HEK293T (cell line): ENCODE measurements at regions not wholly inside any gene's neighbourhood (a gene's known extent, or its start where the extent isn't known, plus 50 kb on each side); places are given as distances from the start of the nearest gene placed in this dataset.

ENCODE experiments used
- CTCF ChIA-PET: fragments of 350-600 bp; formaldehyde crosslinking; extraction: SDS; loops from one replicate; lab custom pipeline; 2021; ENCODE audit warnings: antibody characterized with exemption, inconsistent platforms; lab: Yijun Ruan, JAX
- POLR2A ChIA-PET: fragments of 350-600 bp; formaldehyde crosslinking; extraction: SDS; loops from one replicate; lab custom pipeline; 2020; ENCODE audit warnings: antibody characterized with exemption, inconsistent platforms; lab: Yijun Ruan, JAX
- DNase-seq: peaks from one replicate; pipeline ENCODE4 v3.0.0; 2012; ENCODE audit warnings: mixed read lengths; ENCODE audit errors: extremely low spot score
- ARNT ChIP-seq: fragments of 450-650 bp; IDR thresholded peaks from 2 replicates; pipeline ENCODE4 v1.6.1; 2017; ENCODE audit warnings: mild to moderate bottlenecking
- BHLHE40 ChIP-seq: fragments of 450-650 bp; IDR thresholded peaks from 2 replicates; pipeline ENCODE4 v1.6.1; 2016; ENCODE audit warnings: mild to moderate bottlenecking, moderate library complexity, borderline replicate concordance
- CTBP1 ChIP-seq: fragments of 450-650 bp; IDR thresholded peaks from 2 replicates; pipeline ENCODE4 v1.6.1; 2016; ENCODE audit warnings: borderline replicate concordance
- ELF4 ChIP-seq: fragments of 450-650 bp; IDR thresholded peaks from 2 replicates; pipeline ENCODE4 v1.6.1; 2017; ENCODE audit warnings: antibody characterized with exemption
- FOXA1 ChIP-seq: fragments of 450-650 bp; IDR thresholded peaks from 2 replicates; pipeline ENCODE4 v1.6.1; 2016; ENCODE audit warnings: mild to moderate bottlenecking
- FOXK2 ChIP-seq: fragments of 450-650 bp; IDR thresholded peaks from 2 replicates; pipeline ENCODE4 v1.6.1; 2016; ENCODE audit warnings: mild to moderate bottlenecking
- FOXM1 ChIP-seq: fragments of 450-650 bp; IDR thresholded peaks from 2 replicates; pipeline ENCODE4 v1.6.1; 2017; ENCODE audit warnings: mild to moderate bottlenecking, borderline replicate concordance
- HDGF ChIP-seq: fragments of 450-650 bp; IDR thresholded peaks from 2 replicates; pipeline ENCODE4 v1.6.1; 2017; ENCODE audit warnings: antibody characterized with exemption, borderline replicate concordance
- L3MBTL2 ChIP-seq: fragments of 450-650 bp; conservative IDR thresholded peaks from 2 replicates; pipeline ENCODE4 v1.6.1; 2016; ENCODE audit warnings: mild to moderate bottlenecking
- LEF1 ChIP-seq: fragments of 450-650 bp; IDR thresholded peaks from 2 replicates; pipeline ENCODE4 v1.6.1; 2017; ENCODE audit warnings: mild to moderate bottlenecking, borderline replicate concordance
- NFRKB ChIP-seq: fragments of 450-650 bp; IDR thresholded peaks from 2 replicates; pipeline ENCODE4 v1.6.1; 2016; ENCODE audit warnings: mild to moderate bottlenecking, moderate library complexity
- PKNOX1 ChIP-seq: fragments of 450-650 bp; IDR thresholded peaks from 2 replicates; pipeline ENCODE4 v1.6.1; 2016
- SP1 ChIP-seq: fragments of 450-650 bp; IDR thresholded peaks from 2 replicates; pipeline ENCODE4 v1.6.1; 2017
- SUZ12 ChIP-seq: fragments of 450-650 bp; IDR thresholded peaks from 2 replicates; pipeline ENCODE4 v1.6.1; 2016; ENCODE audit warnings: mild to moderate bottlenecking
- TARDBP ChIP-seq: fragments of 450-650 bp; IDR thresholded peaks from 2 replicates; pipeline ENCODE4 v1.6.1; 2016
- ZNF384 ChIP-seq: fragments of 450-650 bp; IDR thresholded peaks from 2 replicates; pipeline ENCODE4 v1.6.1; 2016

DNA sequence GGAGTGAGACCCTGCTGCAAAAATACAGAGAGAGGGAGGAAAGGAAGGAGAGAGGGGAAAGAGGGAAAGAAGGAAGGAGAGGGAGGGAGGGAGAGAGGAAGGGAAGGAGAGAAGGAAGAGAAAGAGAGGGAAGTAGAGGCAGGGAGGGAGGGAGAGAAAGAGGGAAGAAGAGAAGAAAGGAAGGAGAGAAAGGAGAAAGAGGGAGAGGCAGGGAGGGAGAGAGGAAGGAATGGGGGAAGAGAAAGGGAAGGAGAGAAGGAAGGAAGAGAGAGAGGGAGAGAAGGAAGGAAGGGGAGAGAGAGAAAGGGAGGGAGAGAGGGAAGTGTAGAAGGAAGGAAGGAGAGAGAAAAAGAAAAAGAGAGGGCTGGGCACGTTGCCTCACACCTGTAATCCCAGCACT is 121.7 kb downstream of the TMEM130 start:
- no peak for TF ChIP-seq NFRKB
- no peak for TF ChIP-seq ELF4
- no peak for TF ChIP-seq CTBP1
- TF ChIP-seq SUZ12 = no peak
- TF ChIP-seq ZNF384 = no peak
- no peak for TF ChIP-seq FOXM1
- TF ChIP-seq BHLHE40 = no peak
- TF ChIP-seq FOXA1 = no peak
- no peak for TF ChIP-seq LEF1
- no peak for TF ChIP-seq ARNT
- no peak for TF ChIP-seq PKNOX1
- no peak for TF ChIP-seq HDGF
- TF ChIP-seq FOXK2 = no peak
- TF ChIP-seq TARDBP = no peak
- TF ChIP-seq L3MBTL2 = no peak
- no peak for TF ChIP-seq SP1
- ChIA-PET POLR2A (no interaction called here), CTCF (interaction anchor here (0.6 kb wide), 1 partner anchor 72 kb away, joined by 5 read pairs; no protein-coding TSS in a partner anchor)
- no peak for DNase-seq

- TF ChIP-seq ZNF384 (no peak), BHLHE40 (no peak), PKNOX1 (no peak), SP1 (no peak), SUZ12 (no peak), FOXK2 (no peak), NFRKB (no peak), LEF1 (no peak), L3MBTL2 (no peak), ARNT (no peak)
- POLR2A ChIA-PET = no interaction called here
- no peak for DNase-seq
- CTCF ChIA-PET = interaction anchor here (1.0 kb wide), 1 partner anchor 83 kb away, joined by 5 read pairs; no protein-coding TSS in a partner anchor
These were observed 116.6 kb downstream of the TMEM130 start for GRCh38 chr7:98753176-98753575.

GRCh38 chr7:98753989-98754479 is 115.8 kb downstream of the TMEM130 start:
- no peak for DNase-seq
- POLR2A ChIA-PET = no interaction called here
- CTCF ChIA-PET = interaction anchor here (1.0 to 2.2 kb wide), 2 partner anchors 8 to 82 kb away, joined by 5 to 6 read pairs; no protein-coding TSS in a partner anchor
- TF ChIP-seq LEF1 (no peak), PKNOX1 (peak; percentile 48; the same call in 1 of the 2 replicates)

GRCh38 chr7:98755138-98755898 is 114.5 kb downstream of the TMEM130 start:
- CTCF ChIA-PET = interaction anchor here (0.6 to 2.2 kb wide), 3 partner anchors 10 to 81 kb away, joined by 3 to 6 read pairs (median 4); no protein-coding TSS in a partner anchor
- TF ChIP-seq ZNF384 = no peak
- no peak for TF ChIP-seq HDGF
- TF ChIP-seq L3MBTL2 = no peak
- TF ChIP-seq TARDBP = no peak
- no peak for TF ChIP-seq PKNOX1
- no peak for TF ChIP-seq BHLHE40
- no peak for TF ChIP-seq SUZ12
- no peak for TF ChIP-seq FOXM1
- TF ChIP-seq FOXK2 = no peak
- no peak for TF ChIP-seq ELF4
- no peak for TF ChIP-seq CTBP1
- no peak for TF ChIP-seq LEF1
- no peak for TF ChIP-seq NFRKB
- no peak for TF ChIP-seq FOXA1
- DNase-seq = no peak
- POLR2A ChIA-PET = no interaction called here

GRCh38 chr7:98758157-98758556 is 111.7 kb downstream of the TMEM130 start:
- TF ChIP-seq PKNOX1 (no peak), FOXA1 (no peak), SUZ12 (no peak), TARDBP (no peak), BHLHE40 (no peak), FOXM1 (no peak), CTBP1 (no peak)
- ChIA-PET POLR2A (no interaction called here), CTCF (interaction anchor here (1.6 kb wide), 1 partner anchor 13 kb away, joined by 6 read pairs; no protein-coding TSS in a partner anchor)
- DNase-seq = no peak
